GM12878 (cell line): ENCODE measurements at regions not wholly inside any gene's neighbourhood (a gene's known extent, or its start where the extent isn't known, plus 50 kb on each side); places are given as distances from the start of the nearest gene placed in this dataset.

ENCODE experiments used
- ATAC-seq: fragments of 200-7000 bp; cut with Tn5 transposase; 3 replicates; pipeline ENCODE4 v1.9.1; 2020; ENCODE audit warnings: mild to moderate bottlenecking, moderate library complexity
- BruUV-seq: library from RNA; stranded (reverse); fragments of 400-500 nt; replicated peaks from 2 replicates; lab custom pipeline; 2021; lab: Mats Ljungman, UMichigan
- CTCF ChIA-PET: fragments of 300-600 bp; sonication (Branson Sonifier 250); formaldehyde crosslinking; extraction: SDS; loops from one replicate; lab custom pipeline; 2021; ENCODE audit warnings: inconsistent platforms; lab: Yijun Ruan, JAX
- POLR2A ChIA-PET: fragments of 350-600 bp; formaldehyde crosslinking; extraction: SDS; loops from one replicate; lab custom pipeline; 2021; ENCODE audit warnings: inconsistent platforms; lab: Charles Lee
- RAD21 ChIA-PET: fragments of 300-600 bp; sonication (Branson Sonifier 250); formaldehyde crosslinking; loops from one replicate; lab custom pipeline; 2023; ENCODE audit warnings: antibody characterized with exemption; ENCODE audit not compliant: unreplicated experiment; lab: Charles Lee
- SMC1A ChIA-PET: fragments of 300-600 bp; sonication (Branson Sonifier 250); formaldehyde crosslinking; loops from one replicate; lab custom pipeline; 2023; ENCODE audit not compliant: unreplicated experiment, uncharacterized antibody; lab: Charles Lee
- DNase-seq: peaks from one replicate; pipeline ENCODE4 v3.0.0-alpha.2; 2011; ENCODE audit warnings: low read depth, low spot score
- FAIRE-seq: peaks from 3 replicates; lab custom pipeline; 2011; peaks lifted over from hg19 to GRCh38; lab: Jason Lieb, UNC
- H2AFZ ChIP-seq: 2 replicates; pipeline ENCODE4 v1.6.0; 2011; ENCODE audit warnings: low read depth, low read length, control low read depth; ENCODE audit not compliant: control insufficient read depth
- H3K27ac ChIP-seq: 2 replicates; pipeline ENCODE4 v1.5.1; 2011; ENCODE audit warnings: control low read depth; ENCODE audit not compliant: control insufficient read depth, insufficient read depth
- H3K27me3 ChIP-seq, 2 experiments: replicated peaks in 1 of 2; 2 replicates each; pipeline versions ENCODE4 v1.6.0 to v1.6.1; 2011; ENCODE audit warnings: low read length in 1 of 2; ENCODE audit not compliant: control insufficient read depth in 2 of 2, insufficient read depth in 2 of 2
- H3K36me3 ChIP-seq, 2 experiments: 2 replicates each; pipeline ENCODE4 v1.5.1; 2011; ENCODE audit warnings: low read length in 1 of 2; ENCODE audit not compliant: control insufficient read depth in 2 of 2, insufficient read depth in 2 of 2
- H3K4me1 ChIP-seq: 2 replicates; pipeline ENCODE4 v1.6.1; 2011; ENCODE audit warnings: mild to moderate bottlenecking, low read length, moderate library complexity, mixed read lengths; ENCODE audit not compliant: control insufficient read depth, insufficient read depth
- H3K4me2 ChIP-seq: 2 replicates; pipeline ENCODE4 v1.6.0; 2011; ENCODE audit warnings: control low read depth; ENCODE audit not compliant: control insufficient read depth, insufficient read depth
- H3K4me3 ChIP-seq: fragments of 200-600 bp; sonication (generic); 2 replicates; pipeline ENCODE4 v1.5.1; 2016
- H3K79me2 ChIP-seq: 2 replicates; pipeline ENCODE4 v1.6.0; 2011; ENCODE audit warnings: low read length; ENCODE audit not compliant: control insufficient read depth, insufficient read depth
- H3K9ac ChIP-seq: 2 replicates; pipeline ENCODE4 v1.8.0; 2011; ENCODE audit warnings: low read length, control low read depth, mixed read lengths; ENCODE audit not compliant: control insufficient read depth, insufficient read depth
- H3K9me3 ChIP-seq: replicated peaks from 3 replicates; pipeline ENCODE4 v1.5.1; 2011; ENCODE audit warnings: mild to moderate bottlenecking, low read length; ENCODE audit not compliant: control insufficient read depth, insufficient read depth
- H4K20me1 ChIP-seq: 2 replicates; pipeline ENCODE4 v1.6.0; 2011; ENCODE audit not compliant: control insufficient read depth, insufficient read depth
- ASH2L ChIP-seq: fragments of 300-600, 200-600 bp; sonication (generic); IDR thresholded peaks from 2 replicates; pipeline ENCODE4 v1.6.1; 2017; ENCODE audit warnings: low read depth, mild to moderate bottlenecking, borderline replicate concordance
- CBFB ChIP-seq: IDR thresholded peaks from 2 replicates; pipeline ENCODE4 v1.6.1; 2016; ENCODE audit warnings: antibody characterized with exemption, low read depth
- FOS ChIP-seq: IDR thresholded peaks from 3 replicates; pipeline ENCODE4 v1.6.1; 2011; ENCODE audit warnings: borderline replicate concordance; ENCODE audit not compliant: insufficient read length; ENCODE audit errors: extremely low read depth
- FOXK2 ChIP-seq: fragments of 450-650 bp; IDR thresholded peaks from 2 replicates; pipeline ENCODE4 v1.6.1; 2017; ENCODE audit warnings: mild to moderate bottlenecking, moderate library complexity
- GABPA ChIP-seq: IDR thresholded peaks from 2 replicates; pipeline ENCODE4 v1.6.1; 2014; ENCODE audit warnings: antibody characterized with exemption, low read depth, mild to moderate bottlenecking, inconsistent platforms
- PAX5 ChIP-seq: IDR thresholded peaks from 2 replicates; pipeline ENCODE4 v1.6.1; 2011; ENCODE audit warnings: low read depth, low read length, borderline replicate concordance
- PAX8 ChIP-seq: fragments of 450-650 bp; IDR thresholded peaks from 2 replicates; pipeline ENCODE4 v1.6.1; 2017; ENCODE audit warnings: mild to moderate bottlenecking, moderate library complexity
- RCOR1 ChIP-seq: conservative IDR thresholded peaks from 2 replicates; pipeline ENCODE4 v1.6.1; 2012; ENCODE audit warnings: low read depth, low read length, improper control_type of control experiment
- SIX5 ChIP-seq: IDR thresholded peaks from 2 replicates; pipeline ENCODE4 v1.6.1; 2011; ENCODE audit warnings: mild to moderate bottlenecking, low read depth, low read length, moderate library complexity; ENCODE audit not compliant: severe bottlenecking
- SREBF1 ChIP-seq: IDR thresholded peaks from 2 replicates; pipeline ENCODE4 v1.6.1; 2012; ENCODE audit warnings: mild to moderate bottlenecking, low read length
- TCF12 ChIP-seq: IDR thresholded peaks from 2 replicates; pipeline ENCODE4 v1.6.1; 2011; ENCODE audit warnings: low read depth, mild to moderate bottlenecking, low read length
- ZNF24 ChIP-seq: fragments of 450-650 bp; IDR thresholded peaks from 2 replicates; pipeline ENCODE4 v1.6.1; 2017; ENCODE audit warnings: antibody characterized with exemption, mild to moderate bottlenecking
- WGBS: methylation state at CpG from one replicate; pipeline ENCODE4 v1.1.6; 2016; ENCODE audit warnings: low lambda C conversion rate; ENCODE audit not compliant: insufficient replicate concordance, insufficient coverage; ENCODE audit errors: missing lambda C conversion rate; 5-methylcytosine and 5-hydroxymethylcytosine counted together
- in situ Hi-C: fragments of 300-500 bp; cut with MboI; formaldehyde crosslinking; loops from 9 replicates; pipeline ENCODE4 v1.14.3; 2018; ENCODE audit warnings: mixed read lengths
- intact Hi-C: fragments of 100-400 bp; cut with micrococcal nuclease; formaldehyde crosslinking; loops from one replicate; pipeline ENCODE4 v1.14.2; 2022; ENCODE audit not compliant: unreplicated experiment
- TF ChIP-seq, protein P1 (sequence below): IDR thresholded peaks from 2 replicates; pipeline ENCODE4 v1.6.1; 2011; ENCODE audit warnings: low read depth, mild to moderate bottlenecking, low read length, moderate library complexity, borderline replicate concordance; ENCODE audit errors: extremely low read depth

DNA sequence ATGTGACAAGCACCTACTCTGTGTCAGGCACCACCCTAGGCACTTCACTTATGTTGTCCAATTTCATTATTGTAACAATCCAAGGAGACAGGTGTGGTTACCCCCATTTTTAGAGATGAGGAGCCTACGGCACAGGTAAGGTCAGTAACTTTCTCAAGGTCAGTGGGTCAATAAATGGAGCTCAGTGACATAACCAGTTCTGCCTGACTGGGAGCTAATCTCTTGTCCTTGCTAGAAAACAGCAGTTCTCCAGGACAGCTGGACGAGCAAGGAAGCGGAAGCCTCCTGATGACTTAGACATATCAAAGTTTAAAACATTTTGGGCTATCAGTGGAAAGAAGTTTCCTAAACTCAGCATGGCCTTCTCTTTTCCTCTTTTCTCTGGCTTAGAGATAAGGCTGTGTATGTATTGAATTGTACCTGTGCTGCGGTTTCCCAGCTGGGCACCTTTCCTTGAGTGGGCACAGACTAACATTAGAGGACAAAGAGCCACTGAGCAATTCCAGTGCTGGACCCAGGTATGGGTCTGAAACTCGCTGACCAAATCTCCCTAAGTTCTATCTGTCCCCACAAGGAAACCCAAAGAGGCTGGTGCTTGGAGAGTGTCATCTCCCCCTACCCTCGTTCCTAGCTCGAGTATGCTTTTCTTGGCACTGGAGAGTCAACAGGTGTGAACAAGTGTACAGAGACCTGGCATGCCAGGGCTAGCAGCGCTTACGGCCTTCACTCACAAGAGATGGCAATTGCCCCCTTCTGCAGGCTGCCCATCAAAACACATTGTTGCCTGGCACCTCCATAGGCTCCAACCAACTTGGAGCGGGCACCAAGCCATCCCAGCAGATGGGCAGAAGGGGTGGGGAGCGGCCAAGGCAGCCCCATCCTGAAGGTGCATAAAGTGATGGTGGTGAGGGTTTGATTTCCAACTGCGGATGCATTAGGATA is 456.1 kb upstream of the PROX1 start:
- no peak for FAIRE-seq
- intact Hi-C loops = no loop called here
- SMC1A ChIA-PET = no interaction called here
- no TSS peak for BruUV-seq
- no peaks in the 10 kb centered on the region for H3K4me1 ChIP-seq
- H3K4me3 ChIP-seq = no peak overlapping the region
- H3K27me3 ChIP-seq = no peaks in the 10 kb centered on the region
- POLR2A ChIA-PET = no interaction called here
- DNase-seq = no peak
- H3K79me2 ChIP-seq = no peaks in the 10 kb centered on the region
- no peak for TF ChIP-seq SIX5
- TF ChIP-seq FOXK2 = no peak
- no peak for TF ChIP-seq ASH2L
- no peak for TF ChIP-seq PAX5
- TF ChIP-seq CBFB = no peak
- no peak for TF ChIP-seq FOS
- no peak for TF ChIP-seq SREBF1
- TF ChIP-seq RCOR1 = no peak
- no peak for TF ChIP-seq TCF12
- TF ChIP-seq, protein P1, sequence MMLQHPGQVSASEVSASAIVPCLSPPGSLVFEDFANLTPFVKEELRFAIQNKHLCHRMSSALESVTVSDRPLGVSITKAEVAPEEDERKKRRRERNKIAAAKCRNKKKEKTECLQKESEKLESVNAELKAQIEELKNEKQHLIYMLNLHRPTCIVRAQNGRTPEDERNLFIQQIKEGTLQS = no peak
- TF ChIP-seq GABPA = no peak
- no peak for TF ChIP-seq ZNF24
- TF ChIP-seq PAX8 = no peak
- H3K9ac ChIP-seq = no peak overlapping the region
- H4K20me1 ChIP-seq = no peaks in the 10 kb centered on the region
- H3K36me3 ChIP-seq = no peaks in the 10 kb centered on the region
- no peak overlapping the region for H3K4me2 ChIP-seq
- CTCF ChIA-PET = no interaction called here
- in situ Hi-C loops = no loop called here
- no peaks in the 10 kb centered on the region for H3K9me3 ChIP-seq
- H2AFZ ChIP-seq = no peak overlapping the region
- RAD21 ChIA-PET = no interaction called here
- ATAC-seq = no peak
- 39% methylated on average over 12 of the region's 12 CpGs for WGBS
- H3K27ac ChIP-seq = no peak overlapping the region
